MM.1S (cell line): ENCODE measurements at regions not wholly inside any gene's neighbourhood (a gene's known extent, or its start where the extent isn't known, plus 50 kb on each side); places are given as distances from the start of the nearest gene placed in this dataset.

Experiments used
- EZH2phosphoT487 ChIP-seq: fragments of 300-600 bp; sonication (generic); IDR thresholded peaks from 2 replicates; pipeline ENCODE4 v1.6.1; 2018; ENCODE audit warnings: antibody characterized with exemption, low read length
- TF ChIP-seq, protein P1 (sequence below): fragments of 300-600 bp; sonication (generic); IDR thresholded peaks from 2 replicates; pipeline ENCODE4 v1.5.1; 2016; ENCODE audit warnings: antibody characterized with exemption, low read length, mixed read lengths

GRCh38 chr4:10831727-10832408 lies 147.3 kb upstream of the CLNK start:
- TF ChIP-seq EZH2phosphoT487: no peak
- TF ChIP-seq, protein P1, sequence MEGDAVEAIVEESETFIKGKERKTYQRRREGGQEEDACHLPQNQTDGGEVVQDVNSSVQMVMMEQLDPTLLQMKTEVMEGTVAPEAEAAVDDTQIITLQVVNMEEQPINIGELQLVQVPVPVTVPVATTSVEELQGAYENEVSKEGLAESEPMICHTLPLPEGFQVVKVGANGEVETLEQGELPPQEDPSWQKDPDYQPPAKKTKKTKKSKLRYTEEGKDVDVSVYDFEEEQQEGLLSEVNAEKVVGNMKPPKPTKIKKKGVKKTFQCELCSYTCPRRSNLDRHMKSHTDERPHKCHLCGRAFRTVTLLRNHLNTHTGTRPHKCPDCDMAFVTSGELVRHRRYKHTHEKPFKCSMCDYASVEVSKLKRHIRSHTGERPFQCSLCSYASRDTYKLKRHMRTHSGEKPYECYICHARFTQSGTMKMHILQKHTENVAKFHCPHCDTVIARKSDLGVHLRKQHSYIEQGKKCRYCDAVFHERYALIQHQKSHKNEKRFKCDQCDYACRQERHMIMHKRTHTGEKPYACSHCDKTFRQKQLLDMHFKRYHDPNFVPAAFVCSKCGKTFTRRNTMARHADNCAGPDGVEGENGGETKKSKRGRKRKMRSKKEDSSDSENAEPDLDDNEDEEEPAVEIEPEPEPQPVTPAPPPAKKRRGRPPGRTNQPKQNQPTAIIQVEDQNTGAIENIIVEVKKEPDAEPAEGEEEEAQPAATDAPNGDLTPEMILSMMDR: no peak
